ENCODE measurements at regions not wholly inside any gene's neighbourhood (a gene's known extent, or its start where the extent isn't known, plus 50 kb on each side); places are given as distances from the start of the nearest gene placed in this dataset.

DNA sequence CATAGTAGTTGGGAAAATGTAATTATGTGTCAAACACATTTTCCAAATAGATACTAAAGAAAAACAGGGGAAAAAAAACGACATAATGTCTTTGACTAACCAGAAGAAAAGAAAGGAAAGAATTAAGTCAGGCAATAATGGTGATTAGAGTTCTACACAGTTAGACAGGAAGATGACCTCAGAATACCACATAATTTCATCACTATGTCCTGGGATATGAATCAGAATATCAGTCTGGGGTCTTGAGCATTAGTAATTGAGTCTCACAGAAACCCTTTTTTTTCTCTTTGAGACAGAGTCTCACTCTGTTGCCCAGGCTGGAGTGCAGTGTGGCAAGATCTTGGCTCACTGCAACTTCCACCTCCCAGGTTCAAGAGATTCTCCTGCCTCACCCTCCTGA lies 503.4 kb downstream of the SLITRK1 start:
- TF ChIP-seq, protein P1, sequence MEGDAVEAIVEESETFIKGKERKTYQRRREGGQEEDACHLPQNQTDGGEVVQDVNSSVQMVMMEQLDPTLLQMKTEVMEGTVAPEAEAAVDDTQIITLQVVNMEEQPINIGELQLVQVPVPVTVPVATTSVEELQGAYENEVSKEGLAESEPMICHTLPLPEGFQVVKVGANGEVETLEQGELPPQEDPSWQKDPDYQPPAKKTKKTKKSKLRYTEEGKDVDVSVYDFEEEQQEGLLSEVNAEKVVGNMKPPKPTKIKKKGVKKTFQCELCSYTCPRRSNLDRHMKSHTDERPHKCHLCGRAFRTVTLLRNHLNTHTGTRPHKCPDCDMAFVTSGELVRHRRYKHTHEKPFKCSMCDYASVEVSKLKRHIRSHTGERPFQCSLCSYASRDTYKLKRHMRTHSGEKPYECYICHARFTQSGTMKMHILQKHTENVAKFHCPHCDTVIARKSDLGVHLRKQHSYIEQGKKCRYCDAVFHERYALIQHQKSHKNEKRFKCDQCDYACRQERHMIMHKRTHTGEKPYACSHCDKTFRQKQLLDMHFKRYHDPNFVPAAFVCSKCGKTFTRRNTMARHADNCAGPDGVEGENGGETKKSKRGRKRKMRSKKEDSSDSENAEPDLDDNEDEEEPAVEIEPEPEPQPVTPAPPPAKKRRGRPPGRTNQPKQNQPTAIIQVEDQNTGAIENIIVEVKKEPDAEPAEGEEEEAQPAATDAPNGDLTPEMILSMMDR (IDR thresholded peaks at IDR 0.05), result no peak
- DNase-seq (ENCODE audit: low spot score), result no peak
- ATAC-seq (ENCODE audit: low FRiP score), result no peak

GRCh38 chr13:83377491-83377890 lies 504.8 kb downstream of the SLITRK1 start:
- ATAC-seq (ENCODE audit: low FRiP score), result no peak
- TF ChIP-seq, protein P1 (IDR thresholded peaks at IDR 0.05), result no peak
- no peak for DNase-seq (ENCODE audit: low spot score)

DNA sequence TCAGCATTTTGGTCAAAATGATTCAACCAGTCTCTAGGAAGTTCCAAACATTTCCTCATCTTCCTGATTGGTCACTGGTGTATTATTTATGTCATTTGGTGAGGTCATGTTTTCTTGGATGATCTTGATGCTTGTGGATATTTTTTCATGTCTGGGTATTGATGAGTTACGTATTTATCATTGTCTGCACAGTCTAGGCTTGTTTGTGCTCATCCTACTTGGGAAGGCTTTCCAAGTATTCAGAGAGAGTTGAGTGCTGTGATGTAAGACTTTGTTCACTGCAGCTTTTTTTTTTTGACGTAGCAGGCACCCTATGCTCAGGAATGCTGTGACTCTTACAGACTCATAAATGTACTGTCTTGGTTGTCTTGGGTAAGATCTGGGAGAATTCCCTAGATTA lies 509.5 kb downstream of the SLITRK1 start:
- no peak for DNase-seq (ENCODE audit: low spot score)
- ATAC-seq (ENCODE audit: low FRiP score), result no peak
- TF ChIP-seq, protein P1 (IDR thresholded peaks at IDR 0.05), result no peak

DNA sequence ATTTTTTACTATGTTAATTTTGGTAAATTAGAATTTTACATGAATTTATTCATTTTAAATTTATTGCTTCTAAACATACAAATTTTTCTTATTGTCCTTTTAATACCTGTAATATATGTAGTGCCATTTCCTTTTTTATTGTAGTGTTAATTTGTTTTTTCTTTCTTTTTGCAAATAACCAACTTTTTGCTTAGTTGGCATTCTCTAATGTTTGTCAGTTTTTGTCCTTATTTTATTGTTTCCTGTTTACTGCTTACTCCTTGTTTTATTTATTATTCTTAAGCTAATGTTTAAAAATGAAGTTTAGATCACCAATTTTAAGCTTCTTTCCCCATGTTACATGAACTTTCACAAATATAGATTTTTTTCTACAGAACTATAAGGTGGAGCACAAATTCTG lies 516.6 kb downstream of the SLITRK1 start:
- no peak for DNase-seq (ENCODE audit: low spot score)
- no peak for ATAC-seq (ENCODE audit: low FRiP score)
- TF ChIP-seq, protein P1 (IDR thresholded peaks at IDR 0.05), result no peak

GRCh38 chr13:83355041-83355440 lies 527.2 kb downstream of the SLITRK1 start:
- TF ChIP-seq, protein P1 (IDR thresholded peaks at IDR 0.05), result no peak
- DNase-seq (ENCODE audit: low spot score) (no peak), ATAC-seq (ENCODE audit: low FRiP score) (no peak)

GRCh38 chr13:83352391-83352790 lies 529.9 kb downstream of the SLITRK1 start:
- ATAC-seq (ENCODE audit: low FRiP score) (no peak), DNase-seq (ENCODE audit: low spot score) (no peak)
- TF ChIP-seq, protein P1 (IDR thresholded peaks at IDR 0.05), result no peak

- DNase-seq (ENCODE audit: low spot score) (no peak), ATAC-seq (ENCODE audit: low FRiP score) (no peak)
- TF ChIP-seq, protein P1 (IDR thresholded peaks at IDR 0.05), result no peak
Observed at GRCh38 chr13:83350569-83350968, 531.7 kb downstream of the SLITRK1 start.

Data from omental fat pad (tissue), 3 donors.